OCI-LY1 (cell line): ENCODE measurements at regions not wholly inside any gene's neighbourhood (a gene's known extent, or its start where the extent isn't known, plus 50 kb on each side); places are given as distances from the start of the nearest gene placed in this dataset.

Experiments used
- H2AFZ ChIP-seq: fragments of 200-600 bp; sonication (generic), shearing (Covaris generic); 2 replicates; pipeline ENCODE4 v1.6.0; 2014; ENCODE audit warnings: antibody characterized with exemption, mild to moderate bottlenecking, low read length
- H3F3A ChIP-seq: fragments of 200-600 bp; sonication (generic), shearing (Covaris generic); 2 replicates; pipeline ENCODE4 v1.6.0; 2014; ENCODE audit warnings: mild to moderate bottlenecking, antibody characterized with exemption, low read length, moderate library complexity; ENCODE audit not compliant: insufficient read depth
- H3K27ac ChIP-seq: fragments of 200-600 bp; sonication (generic); 2 replicates; pipeline ENCODE4 v1.5.1; 2014; ENCODE audit warnings: low read length, mixed run types, mild to moderate bottlenecking, low read depth; ENCODE audit not compliant: poor library complexity, severe bottlenecking
- H3K27me3 ChIP-seq: fragments of 200-600 bp; sonication (generic); 2 replicates; pipeline ENCODE4 v1.6.0; 2014; ENCODE audit warnings: antibody characterized with exemption, mild to moderate bottlenecking, low read length, moderate library complexity; ENCODE audit not compliant: insufficient read depth
- H3K36me3 ChIP-seq: fragments of 200-600 bp; sonication (generic); 2 replicates; pipeline ENCODE4 v1.6.1; 2014; ENCODE audit warnings: mild to moderate bottlenecking, antibody characterized with exemption, low read length, moderate library complexity, mixed read lengths; ENCODE audit not compliant: insufficient read depth
- H3K4me1 ChIP-seq: fragments of 200-600 bp; sonication (generic); 2 replicates; pipeline ENCODE4 v1.5.1; 2014; ENCODE audit warnings: mild to moderate bottlenecking, low read length, moderate library complexity; ENCODE audit not compliant: insufficient read depth, severe bottlenecking
- H3K4me2 ChIP-seq: fragments of 200-600 bp; sonication (generic), shearing (Covaris generic); 2 replicates; pipeline ENCODE4 v1.6.1; 2014; ENCODE audit warnings: low read length
- H3K4me3 ChIP-seq: fragments of 200-600 bp; sonication (generic); 2 replicates; pipeline ENCODE4 v1.5.1; 2014; ENCODE audit warnings: low read length, low read depth, mild to moderate bottlenecking, mixed read lengths; ENCODE audit not compliant: poor library complexity, severe bottlenecking
- H3K79me2 ChIP-seq: fragments of 200-600 bp; shearing (Covaris generic); 2 replicates; pipeline ENCODE4 v1.6.1; 2016; ENCODE audit warnings: mixed run types, low read length, mixed read lengths; ENCODE audit not compliant: insufficient read depth
- H3K9ac ChIP-seq: fragments of 200-600 bp; sonication (generic), shearing (Covaris generic); 2 replicates; pipeline ENCODE4 v1.6.1; 2014; ENCODE audit warnings: mild to moderate bottlenecking, low read length, mixed read lengths
- H3K9me2 ChIP-seq: fragments of 200-600 bp; sonication (generic), shearing (Covaris generic); 2 replicates; pipeline ENCODE4 v1.6.1; 2014; ENCODE audit warnings: low read depth, mild to moderate bottlenecking, low read length, mixed read lengths
- H3K9me3 ChIP-seq: fragments of 200-600 bp; shearing (Covaris generic); 2 replicates; pipeline ENCODE4 v1.6.1; 2014; ENCODE audit warnings: low read length, mixed read lengths
- H4K20me1 ChIP-seq: fragments of 200-600 bp; sonication (generic), shearing (Covaris generic); 2 replicates; pipeline ENCODE4 v1.6.0; 2016; ENCODE audit warnings: mild to moderate bottlenecking, low read length; ENCODE audit not compliant: insufficient read depth
- EZH2 ChIP-seq: fragments of 200-600 bp; sonication (generic), shearing (Covaris generic); IDR thresholded peaks from 2 replicates; pipeline ENCODE4 v1.8.0; 2017; ENCODE audit warnings: borderline replicate concordance, mixed run types, mild to moderate bottlenecking, antibody characterized with exemption, low read length, moderate library complexity, mixed read lengths
- TF ChIP-seq, protein P1 (sequence below): fragments of 200-600 bp; sonication (generic), shearing (Covaris generic); IDR thresholded peaks from 2 replicates; pipeline ENCODE4 v1.5.1; 2017; ENCODE audit warnings: mild to moderate bottlenecking, antibody characterized with exemption, low read length, moderate library complexity, mixed read lengths

DNA sequence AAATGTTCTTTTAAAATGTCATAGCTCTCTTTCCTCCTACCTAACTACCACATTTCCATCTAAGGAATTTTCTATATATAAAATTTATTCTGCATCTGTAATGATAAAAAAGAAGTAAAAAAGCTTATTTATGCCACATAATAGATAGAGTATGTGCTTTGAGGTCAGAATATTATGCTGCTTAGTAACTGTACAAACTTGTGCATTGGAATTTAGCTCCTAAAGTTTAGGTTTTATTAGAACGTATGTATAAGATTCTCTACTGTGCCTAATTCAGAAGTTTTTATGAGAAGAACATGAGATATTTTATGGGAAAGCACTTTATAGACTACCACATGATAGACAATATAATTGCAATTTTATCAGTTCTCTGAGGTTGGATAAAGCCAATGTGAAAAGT, 384.6 kb downstream of the SLC16A7 start:
- Histone ChIP-seq H3K79me2 (no peaks in the 10 kb centered on the region), H3F3A (no peaks in the 10 kb centered on the region), H3K27ac (no peak overlapping the region), H3K9ac (no peak overlapping the region), H3K36me3 (no peaks in the 10 kb centered on the region), H3K4me3 (no peak overlapping the region), H2AFZ (no peak overlapping the region), H3K9me3 (no peaks in the 10 kb centered on the region), H3K9me2 (no peaks in the 10 kb centered on the region), H3K4me2 (no peak overlapping the region), H3K27me3 (no peaks in the 10 kb centered on the region), H3K4me1 (no peaks in the 10 kb centered on the region), H4K20me1 (no peaks in the 10 kb centered on the region)
- TF ChIP-seq EZH2, result no peak
- TF ChIP-seq, protein P1, sequence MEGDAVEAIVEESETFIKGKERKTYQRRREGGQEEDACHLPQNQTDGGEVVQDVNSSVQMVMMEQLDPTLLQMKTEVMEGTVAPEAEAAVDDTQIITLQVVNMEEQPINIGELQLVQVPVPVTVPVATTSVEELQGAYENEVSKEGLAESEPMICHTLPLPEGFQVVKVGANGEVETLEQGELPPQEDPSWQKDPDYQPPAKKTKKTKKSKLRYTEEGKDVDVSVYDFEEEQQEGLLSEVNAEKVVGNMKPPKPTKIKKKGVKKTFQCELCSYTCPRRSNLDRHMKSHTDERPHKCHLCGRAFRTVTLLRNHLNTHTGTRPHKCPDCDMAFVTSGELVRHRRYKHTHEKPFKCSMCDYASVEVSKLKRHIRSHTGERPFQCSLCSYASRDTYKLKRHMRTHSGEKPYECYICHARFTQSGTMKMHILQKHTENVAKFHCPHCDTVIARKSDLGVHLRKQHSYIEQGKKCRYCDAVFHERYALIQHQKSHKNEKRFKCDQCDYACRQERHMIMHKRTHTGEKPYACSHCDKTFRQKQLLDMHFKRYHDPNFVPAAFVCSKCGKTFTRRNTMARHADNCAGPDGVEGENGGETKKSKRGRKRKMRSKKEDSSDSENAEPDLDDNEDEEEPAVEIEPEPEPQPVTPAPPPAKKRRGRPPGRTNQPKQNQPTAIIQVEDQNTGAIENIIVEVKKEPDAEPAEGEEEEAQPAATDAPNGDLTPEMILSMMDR, result no peak

DNA sequence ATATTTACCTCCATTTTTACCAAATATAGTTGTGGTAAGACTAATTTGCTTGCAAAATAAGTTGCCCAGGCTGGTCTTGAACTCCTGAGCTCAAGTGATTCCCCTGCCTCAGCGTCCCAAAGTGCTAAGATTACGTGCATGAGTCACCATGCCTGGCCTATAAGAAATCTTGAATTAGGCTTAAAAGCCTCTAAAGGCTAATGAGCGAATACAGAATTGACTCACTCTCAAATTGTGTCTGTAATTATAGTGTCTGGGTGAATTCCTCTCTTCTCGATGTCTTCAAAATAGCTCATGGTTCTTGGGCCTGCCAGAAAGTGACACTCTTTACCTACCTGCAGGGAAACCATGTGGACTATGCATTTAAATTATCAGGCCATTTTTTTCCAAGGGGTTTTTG, 403.5 kb downstream of the SLC16A7 start:
- H3K27ac ChIP-seq, result no peak overlapping the region
- H3K27me3 ChIP-seq, result no peaks in the 10 kb centered on the region
- no peaks in the 10 kb centered on the region for H3K36me3 ChIP-seq
- TF ChIP-seq EZH2, result no peak
- TF ChIP-seq, protein P1, result no peak
- no peaks in the 10 kb centered on the region for H3K9me2 ChIP-seq
- H3K4me1 ChIP-seq, result no peaks in the 10 kb centered on the region
- H4K20me1 ChIP-seq, result no peaks in the 10 kb centered on the region
- H3F3A ChIP-seq, result no peaks in the 10 kb centered on the region
- no peak overlapping the region for H3K4me2 ChIP-seq
- H3K4me3 ChIP-seq, result no peak overlapping the region
- no peak overlapping the region for H2AFZ ChIP-seq
- H3K9ac ChIP-seq, result no peak overlapping the region
- no peaks in the 10 kb centered on the region for H3K9me3 ChIP-seq
- H3K79me2 ChIP-seq, result no peaks in the 10 kb centered on the region

DNA sequence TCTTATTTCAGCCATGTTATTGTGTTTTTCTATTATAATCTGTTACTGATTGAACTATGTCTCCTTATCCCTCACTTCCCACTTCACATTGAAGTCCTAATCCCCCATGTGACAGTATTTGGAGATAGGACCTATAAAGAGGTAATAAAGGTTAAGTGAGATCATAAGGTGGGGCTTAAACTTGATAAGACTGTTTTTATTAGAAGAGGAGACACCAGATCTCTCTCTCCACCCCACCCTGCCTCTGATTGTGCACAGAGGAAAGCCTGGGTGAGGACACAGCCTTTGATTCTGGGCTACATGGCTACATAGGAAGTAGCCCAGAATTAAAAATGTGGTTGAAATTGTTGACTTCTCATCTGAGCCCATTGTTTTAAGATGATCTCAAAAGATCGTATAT, 414.7 kb downstream of the SLC16A7 start:
- no peaks in the 10 kb centered on the region for H3K27me3 ChIP-seq
- H3F3A ChIP-seq, result no peaks in the 10 kb centered on the region
- no peak overlapping the region for H3K4me2 ChIP-seq
- H3K9ac ChIP-seq, result no peak overlapping the region
- no peaks in the 10 kb centered on the region for H3K36me3 ChIP-seq
- H3K4me3 ChIP-seq, result no peak overlapping the region
- H3K79me2 ChIP-seq, result no peaks in the 10 kb centered on the region
- H3K9me2 ChIP-seq, result no peaks in the 10 kb centered on the region
- no peaks in the 10 kb centered on the region for H4K20me1 ChIP-seq
- no peak for TF ChIP-seq EZH2
- TF ChIP-seq, protein P1, result no peak
- H2AFZ ChIP-seq, result no peak overlapping the region
- no peaks in the 10 kb centered on the region for H3K4me1 ChIP-seq
- H3K9me3 ChIP-seq, result no peaks in the 10 kb centered on the region
- H3K27ac ChIP-seq, result no peak overlapping the region
